ENCODE measurements at regions not wholly inside any gene's neighbourhood (a gene's known extent, or its start where the extent isn't known, plus 50 kb on each side); places are given as distances from the start of the nearest gene placed in this dataset.

- Mint-ChIP-seq H3K27me3 (ENCODE audit: low read depth) (no peaks in the 10 kb centered on the region), H3K4me1 (no peaks in the 10 kb centered on the region), H3K36me3 (no peaks in the 10 kb centered on the region), H3K27ac (no peak overlapping the region), H3K4me3 (no peak overlapping the region), H3K9me3 (no peaks in the 10 kb centered on the region)
- POLR2A ChIA-PET: no interaction called here
- ATAC-seq (no peak), DNase-seq (ENCODE audit: low spot score) (no peak)
- no peak for TF ChIP-seq FOXP4 (CRISPR knock-in tag; IDR thresholded peaks at IDR 0.05)
- TF ChIP-seq ZMAT4 (CRISPR knock-in tag; IDR thresholded peaks at IDR 0.05): no peak
- no peak for TF ChIP-seq E2F5 (CRISPR knock-in tag; IDR thresholded peaks at IDR 0.05)
- TF ChIP-seq ZBTB43 (CRISPR knock-in tag; IDR thresholded peaks at IDR 0.05): no peak
- no peak for TF ChIP-seq SOX15 (CRISPR knock-in tag; IDR thresholded peaks at IDR 0.05)
- TF ChIP-seq CDX4 (CRISPR knock-in tag; IDR thresholded peaks at IDR 0.05; ENCODE audit: borderline replicate concordance): no peak
- no peak for TF ChIP-seq CREB1 (CRISPR knock-in tag; IDR thresholded peaks at IDR 0.05)
- no peak for TF ChIP-seq GABPB1 (CRISPR knock-in tag; IDR thresholded peaks at IDR 0.05)
- CTCF ChIA-PET: no interaction called here
These were observed 68.2 kb upstream of the MDM1 start for GRCh38 chr12:68400226-68400829.

GRCh38 chr12:68402422-68402821 is 70.3 kb upstream of the MDM1 start:
- POLR2A ChIA-PET: no interaction called here
- Mint-ChIP-seq H3K27ac (no peak overlapping the region), H3K4me3 (no peak overlapping the region), H3K27me3 (ENCODE audit: low read depth) (no peaks in the 10 kb centered on the region), H3K36me3 (no peaks in the 10 kb centered on the region), H3K4me1 (peaks cover 6% of the 10 kb centered on the region), H3K9me3 (no peaks in the 10 kb centered on the region)
- no peak for ATAC-seq
- CTCF ChIA-PET: no interaction called here
- DNase-seq (ENCODE audit: low spot score): no peak
- no peak for TF ChIP-seq ATF1 (CRISPR knock-in tag; IDR thresholded peaks at IDR 0.05)

- Mint-ChIP-seq H3K4me3 (no peak overlapping the region), H3K9me3 (no peaks in the 10 kb centered on the region), H3K27me3 (ENCODE audit: low read depth) (no peaks in the 10 kb centered on the region), H3K27ac (no peak overlapping the region), H3K36me3 (no peaks in the 10 kb centered on the region), H3K4me1 (peaks cover 6% of the 10 kb centered on the region)
- no peak for DNase-seq (ENCODE audit: low spot score)
- ChIA-PET CTCF (no interaction called here), POLR2A (no interaction called here)
- ATAC-seq: no peak
- no peak for TF ChIP-seq ELF4 (CRISPR knock-in tag; IDR thresholded peaks at IDR 0.05; ENCODE audit: low read depth)
- no peak for TF ChIP-seq ZNF263 (CRISPR knock-in tag; IDR thresholded peaks at IDR 0.05; ENCODE audit: low read depth)
- no peak for TF ChIP-seq TCF7 (CRISPR knock-in tag; IDR thresholded peaks at IDR 0.05; ENCODE audit: low read depth)
- no peak for TF ChIP-seq HMGXB4 (CRISPR knock-in tag; IDR thresholded peaks at IDR 0.05)
- TF ChIP-seq AR (CRISPR knock-in tag; IDR thresholded peaks at IDR 0.05): no peak
- TF ChIP-seq NFE2L1 (CRISPR knock-in tag; IDR thresholded peaks at IDR 0.05): no peak
- TF ChIP-seq IRF2 (CRISPR knock-in tag; IDR thresholded peaks at IDR 0.05; ENCODE audit: borderline replicate concordance, low read depth): no peak
- TF ChIP-seq ZNF317 (CRISPR knock-in tag; IDR thresholded peaks at IDR 0.05; ENCODE audit: borderline replicate concordance, low read depth): no peak
- TF ChIP-seq SMAD4 (CRISPR knock-in tag; IDR thresholded peaks at IDR 0.05): no peak
- no peak for TF ChIP-seq RORB (CRISPR knock-in tag; IDR thresholded peaks at IDR 0.05)
- TF ChIP-seq NR1H2 (CRISPR knock-in tag; IDR thresholded peaks at IDR 0.05): no peak
- TF ChIP-seq TEAD4 (CRISPR knock-in tag; IDR thresholded peaks at IDR 0.05): no peak
- TF ChIP-seq ERG (CRISPR knock-in tag; IDR thresholded peaks at IDR 0.05): no peak
These were observed 71.1 kb upstream of the MDM1 start for GRCh38 chr12:68403296-68403695.
